AG04449 (cell line): ENCODE measurements at regions not wholly inside any gene's neighbourhood (a gene's known extent, or its start where the extent isn't known, plus 50 kb on each side); places are given as distances from the start of the nearest gene placed in this dataset.
"Not testable (repeated sequence)": the region's sequence is repeated elsewhere in the genome, so short reads cannot be mapped to it uniquely, and the experiment has no call there.

ENCODE experiments used
- CTCF ChIA-PET: fragments of 350-600 bp; formaldehyde crosslinking; extraction: SDS; loops from one replicate; lab custom pipeline; 2021; ENCODE audit warnings: antibody characterized with exemption; lab: Yijun Ruan, JAX
- POLR2A ChIA-PET: fragments of 400-600, 350-600 bp; formaldehyde crosslinking; extraction: SDS; loops from one replicate; lab custom pipeline; 2020; ENCODE audit warnings: antibody characterized with exemption, inconsistent platforms; lab: Yijun Ruan, JAX
- DNase-seq: peaks from one replicate; pipeline ENCODE4 v3.0.0-alpha.2; 2010; ENCODE audit warnings: low read depth, low spot score
- H3K4me3 ChIP-seq: 2 replicates; pipeline ENCODE4 v1.5.1; 2011; ENCODE audit warnings: low read depth, mild to moderate bottlenecking, control low read depth, low read length
- TF ChIP-seq, protein P1 (sequence below): IDR thresholded peaks from one replicate; pipeline ENCODE4 v1.5.1; 2011; ENCODE audit warnings: mild to moderate bottlenecking, moderate library complexity, low read length, control low read depth, inconsistent platforms; ENCODE audit not compliant: insufficient read depth; ENCODE audit errors: missing control alignments

DNA sequence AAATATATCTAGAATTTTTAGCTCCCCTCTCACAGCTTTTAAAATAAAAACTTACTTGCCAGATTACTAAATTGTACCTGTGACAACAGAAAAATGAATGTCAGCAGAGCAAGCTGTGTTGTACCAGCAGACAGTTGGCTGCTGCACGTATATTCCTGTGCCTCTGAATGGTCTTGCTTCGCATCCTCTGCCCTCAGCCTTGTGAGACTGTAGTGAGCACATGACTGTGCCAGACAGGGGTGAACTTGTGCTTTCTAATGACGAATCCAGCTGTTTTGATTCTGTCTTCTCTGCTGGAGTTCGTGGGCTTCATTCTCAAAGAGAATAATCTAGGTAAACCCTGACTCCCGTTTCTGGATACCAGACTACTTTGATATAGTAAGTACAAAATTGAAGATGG, 58.3 kb upstream of the FRMD6 start:
- CTCF ChIA-PET: interaction anchor here (1.0 to 2.3 kb wide), 3 partner anchors 9 to 182 kb away, joined by 3 to 12 read pairs (median 5); no protein-coding TSS in a partner anchor
- POLR2A ChIA-PET: no interaction called here
- H3K4me3 ChIP-seq: no peak overlapping the region
- no peak for DNase-seq
- TF ChIP-seq, protein P1, sequence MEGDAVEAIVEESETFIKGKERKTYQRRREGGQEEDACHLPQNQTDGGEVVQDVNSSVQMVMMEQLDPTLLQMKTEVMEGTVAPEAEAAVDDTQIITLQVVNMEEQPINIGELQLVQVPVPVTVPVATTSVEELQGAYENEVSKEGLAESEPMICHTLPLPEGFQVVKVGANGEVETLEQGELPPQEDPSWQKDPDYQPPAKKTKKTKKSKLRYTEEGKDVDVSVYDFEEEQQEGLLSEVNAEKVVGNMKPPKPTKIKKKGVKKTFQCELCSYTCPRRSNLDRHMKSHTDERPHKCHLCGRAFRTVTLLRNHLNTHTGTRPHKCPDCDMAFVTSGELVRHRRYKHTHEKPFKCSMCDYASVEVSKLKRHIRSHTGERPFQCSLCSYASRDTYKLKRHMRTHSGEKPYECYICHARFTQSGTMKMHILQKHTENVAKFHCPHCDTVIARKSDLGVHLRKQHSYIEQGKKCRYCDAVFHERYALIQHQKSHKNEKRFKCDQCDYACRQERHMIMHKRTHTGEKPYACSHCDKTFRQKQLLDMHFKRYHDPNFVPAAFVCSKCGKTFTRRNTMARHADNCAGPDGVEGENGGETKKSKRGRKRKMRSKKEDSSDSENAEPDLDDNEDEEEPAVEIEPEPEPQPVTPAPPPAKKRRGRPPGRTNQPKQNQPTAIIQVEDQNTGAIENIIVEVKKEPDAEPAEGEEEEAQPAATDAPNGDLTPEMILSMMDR: no peak

DNA sequence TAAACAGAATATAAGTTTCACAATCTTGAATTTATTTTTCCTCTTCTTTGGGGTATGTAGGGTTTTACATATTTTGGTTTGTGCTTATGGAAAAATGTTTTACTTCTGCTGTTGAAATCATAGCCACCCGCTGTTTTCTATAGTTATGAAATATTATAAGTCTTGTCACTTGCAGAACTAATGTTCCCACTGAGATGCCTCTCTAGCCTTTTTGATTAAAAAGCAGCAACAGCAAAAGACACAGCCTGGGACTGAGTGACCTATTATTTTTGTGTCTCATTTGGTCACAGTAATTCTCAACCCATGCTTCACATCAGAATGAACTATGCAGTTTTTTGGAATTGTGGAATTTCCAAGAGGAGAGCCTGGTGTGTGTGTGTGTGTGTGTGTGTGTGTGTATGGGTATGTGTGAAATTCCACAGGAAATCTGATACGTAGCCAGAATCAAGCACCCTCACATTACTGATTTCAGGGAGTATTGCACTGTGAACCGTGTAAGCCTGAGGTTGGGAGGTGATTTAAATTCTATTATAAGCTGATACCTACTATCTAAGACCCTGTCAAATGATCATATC, 55.7 kb upstream of the FRMD6 start:
- no peak overlapping the region for H3K4me3 ChIP-seq
- no peak for DNase-seq
- TF ChIP-seq, protein P1: no peak
- CTCF ChIA-PET: interaction anchor here (0.9 to 4.8 kb wide), 5 partner anchors 9 to 312 kb away, joined by 4 to 21 read pairs (median 5); no protein-coding TSS in a partner anchor
- POLR2A ChIA-PET: interaction anchor here (1.4 to 2.3 kb wide), 6 partner anchors 13 to 199 kb away, joined by 4 to 14 read pairs (median 7); partner anchors contain the start of gene FRMD6

DNA sequence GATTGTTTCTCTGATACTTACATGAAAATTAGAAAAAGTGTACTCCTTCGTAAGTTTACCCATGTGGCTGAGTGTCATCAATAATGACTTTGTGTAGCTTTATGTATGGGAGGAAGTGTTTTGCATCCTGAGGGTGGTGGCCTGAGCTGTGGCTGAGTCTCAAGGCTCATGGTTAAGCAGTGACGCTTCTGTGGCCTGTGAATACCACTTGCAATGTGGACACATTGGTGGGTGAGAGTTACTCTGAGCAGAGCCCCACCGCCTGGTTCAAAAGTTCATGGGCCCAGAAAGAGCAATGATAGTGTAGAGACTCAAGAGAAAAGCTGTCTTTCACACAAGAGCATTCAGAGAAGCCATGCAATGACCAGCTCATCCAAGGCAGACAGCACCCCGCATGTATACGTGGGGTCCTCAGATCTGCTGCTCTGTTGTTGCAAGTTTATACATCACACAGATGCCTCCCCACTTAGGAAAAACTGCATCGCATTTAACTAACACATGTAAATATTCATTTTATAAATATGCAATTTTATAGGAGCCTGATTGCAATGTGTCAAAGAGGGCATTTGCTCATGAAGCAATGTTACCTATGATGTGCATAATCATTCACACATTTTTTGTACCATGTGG, 55.1 kb upstream of the FRMD6 start:
- no peak for DNase-seq
- TF ChIP-seq, protein P1: no peak
- ChIA-PET CTCF (interaction anchor here (0.7 to 4.8 kb wide), 11 partner anchors 9 to 313 kb away, joined by 3 to 21 read pairs (median 4); no protein-coding TSS in a partner anchor), POLR2A (interaction anchor here (0.6 to 2.3 kb wide), 8 partner anchors 13 to 200 kb away, joined by 4 to 14 read pairs (median 6); partner anchors contain the start of gene FRMD6)
- no peak overlapping the region for H3K4me3 ChIP-seq

DNA sequence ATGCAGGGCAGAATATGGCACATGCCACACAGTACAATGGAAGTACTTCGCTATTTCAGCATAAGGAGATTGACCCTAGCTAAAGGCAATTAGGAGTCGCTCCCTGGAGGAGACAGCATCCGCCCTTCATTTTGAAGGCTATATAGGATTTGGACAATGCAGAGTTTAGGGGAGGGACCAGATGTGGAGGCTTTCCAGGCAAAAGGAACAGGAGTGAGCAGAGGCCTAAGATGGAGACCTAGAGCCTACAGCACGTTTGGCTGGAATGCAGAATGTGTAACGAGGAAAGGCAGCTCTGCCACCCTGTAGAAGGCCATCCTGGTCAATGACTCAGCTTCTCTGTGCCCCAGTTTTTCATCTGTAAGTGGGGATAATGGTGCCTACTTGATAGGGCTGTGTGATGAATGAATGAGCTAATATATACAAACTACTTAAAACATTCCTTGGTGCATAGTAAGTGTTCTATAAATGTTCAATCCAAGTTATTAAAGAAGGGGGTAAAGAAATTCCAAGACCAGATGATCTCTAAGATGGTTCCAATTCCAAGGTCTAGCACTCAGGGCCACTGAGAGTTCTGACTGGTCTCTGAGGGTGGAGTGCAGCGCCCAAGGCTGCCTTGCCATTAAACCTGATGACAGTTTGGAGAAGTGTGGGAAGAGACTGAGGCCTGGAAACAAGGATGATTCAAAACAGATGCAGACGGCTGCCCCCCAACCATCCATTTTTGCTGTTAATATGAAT, 54.3 kb upstream of the FRMD6 start:
- peak; percentile 86 for DNase-seq
- no peak overlapping the region for H3K4me3 ChIP-seq
- ChIA-PET CTCF (interaction anchor here (0.5 to 4.8 kb wide), 11 partner anchors 10 to 314 kb away, joined by 3 to 21 read pairs (median 4); no protein-coding TSS in a partner anchor), POLR2A (interaction anchor here (0.6 to 2.3 kb wide), 10 partner anchors 12 to 229 kb away, joined by 3 to 14 read pairs (median 6); partner anchors contain the start of gene FRMD6)
- TF ChIP-seq, protein P1: no peak

DNA sequence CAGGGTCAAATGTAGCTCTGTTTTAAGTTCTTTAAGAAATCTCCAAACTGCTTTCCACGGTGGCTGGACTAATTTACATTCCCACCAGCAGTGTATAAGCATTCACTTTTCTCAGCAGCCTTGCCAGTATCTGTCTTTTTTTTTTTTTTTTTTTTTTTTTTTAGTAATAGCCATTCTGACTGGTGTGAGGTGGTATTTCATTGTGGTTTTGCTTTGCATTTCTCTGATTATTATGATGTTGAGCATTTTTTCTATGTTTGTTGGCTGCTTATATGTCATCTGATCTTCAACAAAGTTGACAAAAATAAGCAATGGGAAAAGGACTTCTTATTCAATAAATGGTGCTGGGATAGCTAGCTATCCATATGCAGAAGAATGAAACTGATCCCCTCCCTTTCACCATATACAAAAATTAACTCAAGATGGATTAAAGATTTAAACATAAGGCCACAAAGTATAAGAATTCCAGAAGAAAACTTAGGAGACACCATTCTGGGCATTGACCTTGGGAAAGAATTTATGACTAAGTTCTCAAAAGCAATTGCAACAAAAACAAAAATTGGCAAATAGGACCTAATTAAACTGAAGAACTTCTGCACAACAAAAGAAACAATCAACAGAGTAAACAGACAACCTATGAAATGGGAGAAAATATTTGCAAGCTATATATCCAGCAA, 52.6 kb upstream of the FRMD6 start:
- not testable (repeated sequence) for DNase-seq, H3K4me3 ChIP-seq
- ChIA-PET POLR2A (interaction anchor here (0.7 to 1.2 kb wide), 5 partner anchors 9 to 267 kb away, joined by 3 to 6 read pairs (median 4); no protein-coding TSS in a partner anchor), CTCF (interaction anchor here (0.7 to 4.8 kb wide), 2 partner anchors 55 to 316 kb away, joined by 3 to 21 read pairs; no protein-coding TSS in a partner anchor)

DNA sequence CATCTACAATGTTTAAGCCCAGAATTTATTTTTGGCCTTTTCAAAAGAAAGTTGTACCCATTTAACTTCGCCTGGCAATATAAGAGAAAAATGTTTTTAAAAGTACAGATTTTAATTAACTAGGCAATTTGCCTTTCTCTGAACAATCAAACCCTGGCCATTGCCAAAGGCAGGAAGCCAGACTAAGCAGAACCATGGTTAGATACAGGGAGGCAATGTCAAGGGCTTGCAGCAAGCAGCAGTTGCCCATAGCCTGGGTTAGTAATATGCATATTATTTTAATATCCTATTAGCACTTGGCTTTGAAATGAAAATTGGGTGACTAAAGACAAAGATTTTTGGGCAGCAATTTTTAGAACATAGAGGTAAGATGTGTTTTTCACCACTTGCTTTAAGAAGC, 51.1 kb upstream of the FRMD6 start:
- no peak overlapping the region for H3K4me3 ChIP-seq
- no peak for DNase-seq
- POLR2A ChIA-PET: interaction anchor here (0.7 kb wide), 1 partner anchor 54 kb away, joined by 3 read pairs; no protein-coding TSS in a partner anchor
- TF ChIP-seq, protein P1: no peak
- CTCF ChIA-PET: interaction anchor here (0.9 to 1.7 kb wide), 3 partner anchors 52 to 318 kb away, joined by 3 to 9 read pairs (median 4); partner anchors contain the start of gene FRMD6
